Calu3 (cell line): ENCODE measurements at regions not wholly inside any gene's neighbourhood (a gene's known extent, or its start where the extent isn't known, plus 50 kb on each side); places are given as distances from the start of the nearest gene placed in this dataset.

Experiments
- BruUV-seq: library from RNA; stranded (reverse); fragments of 400-500 nt; replicated peaks from 2 replicates; lab custom pipeline; 2021; lab: Mats Ljungman, UMichigan
- CTCF ChIA-PET: fragments of 300-600 bp; sonication (Branson Sonifier 250); formaldehyde crosslinking; loops from one replicate; lab custom pipeline; 2022; ENCODE audit warnings: antibody characterized with exemption; lab: Charles Lee
- DNase-seq: peaks from one replicate; pipeline ENCODE4 v3.0.0; 2022
- H3K27ac Mint-ChIP-seq: one replicate; pipeline ENCODE4 v1.8.0; 2022; ENCODE audit warnings: mixed read lengths; ENCODE audit not compliant: unreplicated experiment
- H3K27me3 Mint-ChIP-seq: one replicate; pipeline ENCODE4 v1.8.0; 2022; ENCODE audit warnings: mixed read lengths; ENCODE audit not compliant: unreplicated experiment
- H3K36me3 Mint-ChIP-seq: one replicate; pipeline ENCODE4 v1.8.0; 2022; ENCODE audit warnings: mild to moderate bottlenecking, moderate library complexity, mixed read lengths; ENCODE audit not compliant: insufficient read depth, unreplicated experiment
- H3K4me1 Mint-ChIP-seq: one replicate; pipeline ENCODE4 v1.8.0; 2022; ENCODE audit warnings: mild to moderate bottlenecking, low read depth, mixed read lengths; ENCODE audit not compliant: unreplicated experiment
- H3K4me3 Mint-ChIP-seq: one replicate; pipeline ENCODE4 v1.8.0; 2022; ENCODE audit warnings: mild to moderate bottlenecking, low read depth, moderate library complexity, mixed read lengths; ENCODE audit not compliant: unreplicated experiment
- H3K9me3 Mint-ChIP-seq: one replicate; pipeline ENCODE4 v1.8.0; 2022; ENCODE audit warnings: low read depth, mixed read lengths; ENCODE audit not compliant: unreplicated experiment
- CTCF ChIP-seq: fragments of 200-600 bp; IDR thresholded peaks from one replicate; pipeline ENCODE4 v1.8.0; 2022; ENCODE audit warnings: antibody characterized with exemption; ENCODE audit not compliant: unreplicated experiment
- intact Hi-C: fragments of 100-400 bp; cut with micrococcal nuclease; formaldehyde crosslinking; loops from one replicate; pipeline ENCODE4 v1.10.0; 2022; ENCODE audit not compliant: unreplicated experiment

GRCh38 chr3:56918111-56918568 is 116.4 kb upstream of the ARHGEF3 start:
- H3K9me3 Mint-ChIP-seq: no peaks in the 10 kb centered on the region
- no peak overlapping the region for H3K4me3 Mint-ChIP-seq
- no peak for TF ChIP-seq CTCF
- CTCF ChIA-PET: no interaction called here
- no TSS peak for BruUV-seq
- no peak for DNase-seq
- no peaks in the 10 kb centered on the region for H3K4me1 Mint-ChIP-seq
- no peaks in the 10 kb centered on the region for H3K36me3 Mint-ChIP-seq
- H3K27ac Mint-ChIP-seq: no peak overlapping the region
- no peaks in the 10 kb centered on the region for H3K27me3 Mint-ChIP-seq
- intact Hi-C loops: no loop called here

GRCh38 chr3:56917361-56918110 is 115.8 kb upstream of the ARHGEF3 start:
- no TSS peak for BruUV-seq
- intact Hi-C loops: no loop called here
- no peak for TF ChIP-seq CTCF
- Mint-ChIP-seq H3K4me3 (no peak overlapping the region), H3K9me3 (no peaks in the 10 kb centered on the region), H3K27ac (no peak overlapping the region), H3K4me1 (no peaks in the 10 kb centered on the region), H3K27me3 (no peaks in the 10 kb centered on the region), H3K36me3 (no peaks in the 10 kb centered on the region)
- DNase-seq: no peak
- CTCF ChIA-PET: interaction anchor here (0.5 kb wide), 1 partner anchor 308 kb away, joined by 4 read pairs; no protein-coding TSS in a partner anchor

- CTCF ChIA-PET: no interaction called here
- H3K36me3 Mint-ChIP-seq: no peaks in the 10 kb centered on the region
- intact Hi-C loops: no loop called here
- TF ChIP-seq CTCF: no peak
- H3K4me3 Mint-ChIP-seq: no peak overlapping the region
- BruUV-seq: no TSS peak
- no peak overlapping the region for H3K27ac Mint-ChIP-seq
- no peaks in the 10 kb centered on the region for H3K27me3 Mint-ChIP-seq
- no peaks in the 10 kb centered on the region for H3K9me3 Mint-ChIP-seq
- no peaks in the 10 kb centered on the region for H3K4me1 Mint-ChIP-seq
- DNase-seq: no peak
Measured at GRCh38 chr3:56916716-56917360, 115.1 kb upstream of the ARHGEF3 start.

- H3K9me3 Mint-ChIP-seq: no peaks in the 10 kb centered on the region
- no peak overlapping the region for H3K27ac Mint-ChIP-seq
- DNase-seq: no peak
- no peaks in the 10 kb centered on the region for H3K4me1 Mint-ChIP-seq
- CTCF ChIA-PET: no interaction called here
- H3K36me3 Mint-ChIP-seq: no peaks in the 10 kb centered on the region
- H3K4me3 Mint-ChIP-seq: no peak overlapping the region
- no TSS peak for BruUV-seq
- intact Hi-C loops: no loop called here
- TF ChIP-seq CTCF: no peak
- H3K27me3 Mint-ChIP-seq: no peaks in the 10 kb centered on the region
Measured at GRCh38 chr3:56915966-56916586, 114.3 kb upstream of the ARHGEF3 start.
